ENCODE measurements at regions not wholly inside any gene's neighbourhood (a gene's known extent, or its start where the extent isn't known, plus 50 kb on each side); places are given as distances from the start of the nearest gene placed in this dataset.
A peak's percentile ranks its signal among the peaks of the same experiment; 100 is the strongest.
"Not testable (repeated sequence)": the region's sequence is repeated elsewhere in the genome, so short reads cannot be mapped to it uniquely, and the experiment has no call there.

DNA sequence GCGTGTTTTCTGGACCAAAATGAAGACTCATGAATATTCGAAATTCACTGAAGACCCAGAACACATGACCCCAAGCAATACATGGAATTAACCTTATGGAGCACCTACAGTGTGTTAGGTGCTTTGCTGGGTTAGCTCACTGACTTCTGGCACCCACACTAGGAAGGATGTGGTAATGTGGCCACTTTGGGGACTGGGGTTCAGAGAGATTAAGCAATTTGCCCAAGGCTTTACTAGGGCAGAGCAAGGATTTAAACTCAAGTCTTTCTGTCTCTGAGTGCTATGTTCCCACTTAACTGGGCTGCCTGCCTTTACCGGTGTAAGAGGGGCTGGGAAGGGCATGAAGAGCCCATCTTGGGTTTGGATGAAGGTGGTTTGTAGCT, 162.0 kb upstream of the ATP6AP2 start:
- DNase-seq (ENCODE audit: low read depth in 2 of 3, low spot score in 2 of 3) = peak in 1 of 3 donors; percentile 45

GRCh38 chrX:40418146-40418812, 162.5 kb upstream of the ATP6AP2 start:
- DNase-seq (ENCODE audit: low read depth in 2 of 3, low spot score in 2 of 3) = no peak

- no peak for DNase-seq (ENCODE audit: low read depth in 2 of 3, low spot score in 2 of 3)
Measured at GRCh38 chrX:40415675-40416074, 165.1 kb upstream of the ATP6AP2 start.

DNA sequence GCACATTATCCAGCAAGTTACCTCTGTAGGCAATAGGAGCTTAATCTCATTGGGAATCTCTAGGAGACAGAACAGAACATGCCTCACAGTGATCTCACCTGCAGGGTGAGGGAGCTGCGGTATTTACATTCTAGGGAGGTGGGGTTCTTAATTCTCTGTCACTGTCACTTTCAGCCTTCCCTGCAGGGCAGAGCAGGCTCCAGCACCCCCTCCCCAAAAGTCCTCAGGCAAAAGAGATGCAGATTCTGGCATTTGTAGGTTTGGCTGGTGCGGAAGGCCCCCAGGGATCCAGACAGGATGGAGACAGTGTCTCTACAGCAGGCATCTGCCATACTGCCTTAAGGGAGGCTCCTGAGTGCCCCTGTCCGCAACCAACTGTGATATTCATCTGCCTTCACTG, 166.4 kb upstream of the ATP6AP2 start:
- no peak for DNase-seq (ENCODE audit: low read depth in 2 of 3, low spot score in 2 of 3)

- DNase-seq (ENCODE audit: low read depth in 2 of 3, low spot score in 2 of 3) = peak in 1 of 3 donors; percentile 20
Measured at GRCh38 chrX:40411340-40412111, 169.2 kb upstream of the ATP6AP2 start.

DNA sequence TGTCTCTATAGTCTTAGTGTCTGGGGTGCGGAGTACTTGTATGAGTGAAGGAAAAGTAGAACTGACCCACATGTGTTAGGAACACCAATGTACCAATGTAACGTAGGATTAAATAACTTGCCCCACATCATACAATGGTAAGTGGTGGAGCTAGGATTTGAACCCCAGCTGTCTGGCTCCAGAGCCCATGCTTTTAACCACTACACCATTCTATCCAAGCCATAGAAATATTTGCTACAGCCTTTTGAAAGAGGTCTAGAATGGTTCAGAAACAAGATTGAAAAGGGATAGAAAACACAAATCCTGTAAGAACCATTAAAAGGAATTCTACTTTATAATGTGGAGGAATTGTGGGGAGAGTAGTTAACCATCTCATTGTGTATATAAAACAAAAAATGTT, 169.9 kb upstream of the ATP6AP2 start:
- DNase-seq (ENCODE audit: low read depth in 2 of 3, low spot score in 2 of 3) = no peak

GRCh38 chrX:40406330-40406859, 174.4 kb upstream of the ATP6AP2 start:
- peak in 2 of 3 donors; percentile 33 to 80 for DNase-seq (ENCODE audit: low read depth in 2 of 3, low spot score in 2 of 3)

DNA sequence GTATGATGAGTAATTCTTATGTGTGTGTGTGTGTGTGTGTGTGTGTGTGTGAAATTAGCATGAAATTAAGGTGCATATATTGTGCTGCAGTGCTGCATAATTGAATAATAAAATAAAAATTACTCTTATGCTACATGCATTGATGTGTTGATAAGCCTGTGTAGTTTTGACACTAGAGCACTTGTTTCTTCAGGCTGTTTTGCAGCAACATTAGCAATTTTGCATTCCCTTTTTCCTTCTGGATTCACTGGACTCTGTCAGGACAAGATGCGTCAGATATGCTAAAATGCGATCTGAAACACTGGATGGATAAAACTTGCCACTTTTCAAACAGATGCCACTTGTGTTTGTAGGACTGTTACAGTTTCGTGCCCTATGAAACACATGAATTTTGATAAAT, 175.4 kb upstream of the ATP6AP2 start:
- DNase-seq (ENCODE audit: low read depth in 2 of 3, low spot score in 2 of 3) = no peak

DNA sequence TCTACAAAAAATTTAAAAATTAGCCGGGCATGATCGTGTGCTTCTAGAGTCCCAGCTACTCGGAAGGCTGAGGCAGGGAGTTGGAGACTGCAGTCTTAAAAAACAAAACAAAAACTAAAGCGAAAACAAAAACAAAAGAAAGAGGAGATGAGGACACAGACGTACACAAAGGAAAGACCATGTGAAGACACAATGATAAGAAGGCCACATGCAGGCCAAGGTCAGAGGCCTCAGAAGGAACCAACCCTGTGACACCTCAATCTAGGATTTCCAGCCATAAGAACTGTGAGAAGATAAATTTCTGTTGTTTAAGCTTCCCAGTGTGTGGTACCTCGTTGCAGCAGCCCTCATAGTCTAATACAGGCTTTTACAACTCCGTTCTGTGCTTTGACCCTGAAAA, 177.0 kb upstream of the ATP6AP2 start:
- DNase-seq (ENCODE audit: low read depth in 2 of 3, low spot score in 2 of 3) = no peak

DNA sequence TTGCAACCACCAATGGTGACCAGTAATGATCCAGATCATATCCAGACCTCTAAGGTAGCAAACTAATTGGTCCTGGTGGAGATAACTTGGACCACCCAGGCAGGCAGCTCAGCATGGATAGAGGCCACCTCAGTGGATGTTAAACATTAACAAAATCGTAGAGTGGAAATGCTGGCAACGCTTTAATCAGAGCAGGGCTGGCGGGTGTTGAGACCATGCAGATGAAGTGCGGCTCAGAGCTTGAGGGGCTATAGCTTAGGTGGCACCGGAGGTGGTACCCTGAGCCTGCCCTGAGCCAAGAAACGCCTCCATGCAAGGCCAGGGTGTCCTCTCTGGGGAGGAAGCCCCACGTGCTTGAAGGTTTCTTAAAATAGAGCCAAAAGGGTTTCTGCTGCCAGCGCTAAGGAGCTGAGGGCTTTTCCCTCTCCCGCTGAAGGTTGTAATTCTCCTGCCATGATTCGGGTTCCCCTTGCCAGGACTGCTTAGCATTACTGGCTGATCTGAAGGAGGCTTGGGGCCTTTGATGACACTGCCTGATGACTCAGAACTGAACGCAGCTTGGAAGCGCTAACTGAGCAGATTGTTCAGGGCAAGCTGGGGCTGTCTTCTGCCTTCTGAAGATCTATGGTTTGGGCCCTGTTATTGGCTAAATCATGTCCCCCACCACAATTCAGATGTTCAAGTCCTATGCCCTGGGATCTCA, 177.8 kb upstream of the ATP6AP2 start:
- no peak for DNase-seq (ENCODE audit: low read depth in 2 of 3, low spot score in 2 of 3)

GRCh38 chrX:40395102-40395501, 185.7 kb upstream of the ATP6AP2 start:
- DNase-seq (ENCODE audit: low read depth in 2 of 3, low spot score in 2 of 3) = no peak

GRCh38 chrX:40394302-40394701, 186.5 kb upstream of the ATP6AP2 start:
- DNase-seq (ENCODE audit: low read depth in 2 of 3, low spot score in 2 of 3) = no peak

DNA sequence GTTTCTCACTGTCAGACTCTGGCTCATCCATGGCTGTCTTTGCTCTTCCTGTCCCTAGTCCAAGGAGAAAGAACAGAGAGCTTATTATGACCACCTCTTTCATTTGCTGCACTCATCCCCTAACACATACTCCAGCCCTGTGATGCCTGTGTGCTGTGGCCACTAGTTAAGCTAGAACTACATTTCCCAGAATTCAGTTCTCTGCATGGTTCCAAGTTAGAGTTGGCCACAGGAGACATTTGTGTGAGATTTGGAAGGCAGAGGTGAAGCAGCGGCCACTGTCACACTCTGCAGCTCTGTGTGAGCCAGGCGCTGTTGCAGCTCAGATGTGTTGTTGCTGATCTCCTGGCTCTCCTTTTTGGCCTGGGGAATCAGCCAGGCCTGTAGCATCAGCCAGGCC, 188.2 kb upstream of the ATP6AP2 start:
- no peak for DNase-seq (ENCODE audit: low read depth in 2 of 3, low spot score in 2 of 3)

DNA sequence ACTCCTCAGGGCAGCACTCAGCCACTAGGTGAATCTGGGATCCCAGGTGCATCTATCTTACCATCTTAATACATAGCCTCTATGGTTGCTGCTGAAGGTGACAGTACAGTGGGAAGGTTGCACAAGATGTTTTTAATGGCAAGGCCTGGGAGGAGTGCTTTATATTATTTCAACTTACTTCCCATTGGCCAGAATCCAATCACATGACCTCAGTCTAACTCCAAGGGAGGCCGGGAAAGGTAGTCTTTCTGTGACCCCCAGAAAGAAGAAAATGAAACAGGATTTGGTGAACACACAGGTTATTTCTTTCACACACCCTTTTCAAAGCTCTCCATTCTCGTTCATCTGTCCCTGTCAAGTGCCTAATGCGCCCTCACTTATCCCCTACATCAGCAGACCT, 189.1 kb upstream of the ATP6AP2 start:
- DNase-seq (ENCODE audit: low read depth in 2 of 3, low spot score in 2 of 3) = no peak

GRCh38 chrX:40389555-40389954, 191.2 kb upstream of the ATP6AP2 start:
- no peak for DNase-seq (ENCODE audit: low read depth in 2 of 3, low spot score in 2 of 3)

DNA sequence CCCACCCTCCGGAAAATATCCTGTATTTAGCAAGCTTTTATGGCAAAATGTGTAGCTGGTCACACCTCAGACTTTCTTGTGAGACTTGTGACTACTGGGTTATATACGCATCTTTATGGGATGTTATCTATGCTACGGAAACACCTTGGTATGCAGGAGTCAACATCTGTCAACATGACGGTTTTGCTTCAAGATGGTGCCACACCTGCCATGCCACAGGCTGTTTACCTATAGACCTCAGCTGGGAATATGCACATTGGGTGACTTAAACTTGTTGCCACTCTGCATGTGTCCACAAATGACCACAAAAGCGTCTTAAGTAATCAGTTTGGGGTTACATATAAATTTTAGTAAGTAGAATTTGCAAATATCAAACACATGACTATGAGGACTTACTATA, 192.3 kb upstream of the ATP6AP2 start:
- DNase-seq (ENCODE audit: low read depth in 2 of 3, low spot score in 2 of 3) = no peak

GRCh38 chrX:40387869-40388268, 192.9 kb upstream of the ATP6AP2 start:
- DNase-seq (ENCODE audit: low read depth in 2 of 3, low spot score in 2 of 3) = not testable (repeated sequence)

- DNase-seq (ENCODE audit: low read depth in 2 of 3, low spot score in 2 of 3) = peak in 2 of 3 donors; percentile 50 to 72
Measured at GRCh38 chrX:40387311-40387710, 193.5 kb upstream of the ATP6AP2 start.

DNA sequence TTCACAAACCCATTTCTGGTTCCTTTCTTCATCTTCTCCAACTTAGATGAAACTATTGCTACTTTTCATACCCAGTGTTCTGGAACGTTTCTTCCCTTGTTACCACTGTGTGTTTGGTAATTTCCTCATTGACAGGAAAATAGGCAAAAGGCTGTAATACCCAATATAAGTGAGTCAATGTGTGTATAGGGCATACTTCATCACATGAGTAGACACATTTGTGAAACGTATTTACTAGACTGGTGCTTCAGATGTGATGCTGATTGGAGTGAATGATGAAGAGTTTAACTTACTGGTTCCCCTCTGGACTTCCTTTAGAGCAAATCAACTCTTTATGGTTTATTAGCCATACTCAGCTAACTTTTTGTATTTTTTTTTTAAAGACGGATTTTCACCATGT, 195.1 kb upstream of the ATP6AP2 start:
- DNase-seq (ENCODE audit: low read depth in 2 of 3, low spot score in 2 of 3) = no peak

DNA sequence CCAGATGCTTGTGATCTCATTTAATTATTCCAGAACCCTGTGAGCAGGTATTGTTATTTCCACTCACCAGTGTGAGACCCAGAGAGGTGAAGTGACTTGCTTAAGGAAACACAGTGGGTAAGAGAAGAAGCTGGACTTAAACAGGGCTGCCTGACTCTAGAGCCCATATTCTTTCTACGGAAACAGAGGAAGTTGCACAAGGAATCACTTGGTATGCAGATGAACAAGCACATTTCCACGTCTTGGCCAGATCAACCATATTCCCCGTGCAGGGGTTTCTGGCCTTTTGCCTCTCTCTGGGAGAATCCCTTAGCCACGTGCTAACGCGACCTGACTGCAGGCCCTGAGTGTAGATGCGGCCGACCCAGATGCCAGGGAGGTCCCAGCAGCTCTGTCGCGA, 195.5 kb upstream of the ATP6AP2 start:
- DNase-seq (ENCODE audit: low read depth in 2 of 3, low spot score in 2 of 3) = peak in 1 of 3 donors; percentile 10

GRCh38 chrX:40383969-40384368, 196.8 kb upstream of the ATP6AP2 start:
- DNase-seq (ENCODE audit: low read depth in 2 of 3, low spot score in 2 of 3) = no peak

GRCh38 chrX:40383360-40383759, 197.4 kb upstream of the ATP6AP2 start:
- no peak for DNase-seq (ENCODE audit: low read depth in 2 of 3, low spot score in 2 of 3)

Data from hematopoietic multipotent progenitor cell (in vitro differentiated cells).